HEK293 (cell line): ENCODE measurements at regions not wholly inside any gene's neighbourhood (a gene's known extent, or its start where the extent isn't known, plus 50 kb on each side); places are given as distances from the start of the nearest gene placed in this dataset.

Experiments used
- YY1 ChIP-seq: fragments of 450-650 bp; formaldehyde crosslinking; IDR thresholded peaks from 2 replicates; pipeline ENCODE4 v1.5.1; 2018; ENCODE audit warnings: missing biosample characterization, missing genetic modification characterization
- ZNF266 ChIP-seq: fragments of 450-650 bp; formaldehyde crosslinking; IDR thresholded peaks from 2 replicates; pipeline ENCODE4 v1.5.1; 2016; ENCODE audit warnings: missing biosample characterization, missing genetic modification characterization, low read depth
- ZNF423 ChIP-seq: fragments of 450-650 bp; formaldehyde crosslinking; IDR thresholded peaks from 2 replicates; pipeline ENCODE4 v1.5.1; 2016; ENCODE audit warnings: missing biosample characterization, missing genetic modification characterization
- TF ChIP-seq, protein P1 (sequence below): fragments of 450-650 bp; formaldehyde crosslinking; IDR thresholded peaks from 2 replicates; pipeline ENCODE4 v1.5.1; 2016; ENCODE audit warnings: missing biosample characterization, missing genetic modification characterization
- TF ChIP-seq, protein P2 (sequence below): fragments of 450-650 bp; formaldehyde crosslinking; IDR thresholded peaks from 2 replicates; pipeline ENCODE4 v1.5.1; 2016; ENCODE audit warnings: missing biosample characterization, missing genetic modification characterization

GRCh38 chr17:13840254-13840653 is 229.1 kb upstream of the COX10 start:
- TF ChIP-seq YY1 (tag by site-specific recombination) (no peak), ZNF266 (no peak), ZNF423 (tag by site-specific recombination) (no peak)
- TF ChIP-seq, protein P1, sequence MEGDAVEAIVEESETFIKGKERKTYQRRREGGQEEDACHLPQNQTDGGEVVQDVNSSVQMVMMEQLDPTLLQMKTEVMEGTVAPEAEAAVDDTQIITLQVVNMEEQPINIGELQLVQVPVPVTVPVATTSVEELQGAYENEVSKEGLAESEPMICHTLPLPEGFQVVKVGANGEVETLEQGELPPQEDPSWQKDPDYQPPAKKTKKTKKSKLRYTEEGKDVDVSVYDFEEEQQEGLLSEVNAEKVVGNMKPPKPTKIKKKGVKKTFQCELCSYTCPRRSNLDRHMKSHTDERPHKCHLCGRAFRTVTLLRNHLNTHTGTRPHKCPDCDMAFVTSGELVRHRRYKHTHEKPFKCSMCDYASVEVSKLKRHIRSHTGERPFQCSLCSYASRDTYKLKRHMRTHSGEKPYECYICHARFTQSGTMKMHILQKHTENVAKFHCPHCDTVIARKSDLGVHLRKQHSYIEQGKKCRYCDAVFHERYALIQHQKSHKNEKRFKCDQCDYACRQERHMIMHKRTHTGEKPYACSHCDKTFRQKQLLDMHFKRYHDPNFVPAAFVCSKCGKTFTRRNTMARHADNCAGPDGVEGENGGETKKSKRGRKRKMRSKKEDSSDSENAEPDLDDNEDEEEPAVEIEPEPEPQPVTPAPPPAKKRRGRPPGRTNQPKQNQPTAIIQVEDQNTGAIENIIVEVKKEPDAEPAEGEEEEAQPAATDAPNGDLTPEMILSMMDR: no peak
- TF ChIP-seq, protein P2, sequence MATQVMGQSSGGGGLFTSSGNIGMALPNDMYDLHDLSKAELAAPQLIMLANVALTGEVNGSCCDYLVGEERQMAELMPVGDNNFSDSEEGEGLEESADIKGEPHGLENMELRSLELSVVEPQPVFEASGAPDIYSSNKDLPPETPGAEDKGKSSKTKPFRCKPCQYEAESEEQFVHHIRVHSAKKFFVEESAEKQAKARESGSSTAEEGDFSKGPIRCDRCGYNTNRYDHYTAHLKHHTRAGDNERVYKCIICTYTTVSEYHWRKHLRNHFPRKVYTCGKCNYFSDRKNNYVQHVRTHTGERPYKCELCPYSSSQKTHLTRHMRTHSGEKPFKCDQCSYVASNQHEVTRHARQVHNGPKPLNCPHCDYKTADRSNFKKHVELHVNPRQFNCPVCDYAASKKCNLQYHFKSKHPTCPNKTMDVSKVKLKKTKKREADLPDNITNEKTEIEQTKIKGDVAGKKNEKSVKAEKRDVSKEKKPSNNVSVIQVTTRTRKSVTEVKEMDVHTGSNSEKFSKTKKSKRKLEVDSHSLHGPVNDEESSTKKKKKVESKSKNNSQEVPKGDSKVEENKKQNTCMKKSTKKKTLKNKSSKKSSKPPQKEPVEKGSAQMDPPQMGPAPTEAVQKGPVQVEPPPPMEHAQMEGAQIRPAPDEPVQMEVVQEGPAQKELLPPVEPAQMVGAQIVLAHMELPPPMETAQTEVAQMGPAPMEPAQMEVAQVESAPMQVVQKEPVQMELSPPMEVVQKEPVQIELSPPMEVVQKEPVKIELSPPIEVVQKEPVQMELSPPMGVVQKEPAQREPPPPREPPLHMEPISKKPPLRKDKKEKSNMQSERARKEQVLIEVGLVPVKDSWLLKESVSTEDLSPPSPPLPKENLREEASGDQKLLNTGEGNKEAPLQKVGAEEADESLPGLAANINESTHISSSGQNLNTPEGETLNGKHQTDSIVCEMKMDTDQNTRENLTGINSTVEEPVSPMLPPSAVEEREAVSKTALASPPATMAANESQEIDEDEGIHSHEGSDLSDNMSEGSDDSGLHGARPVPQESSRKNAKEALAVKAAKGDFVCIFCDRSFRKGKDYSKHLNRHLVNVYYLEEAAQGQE (tag by site-specific recombination): no peak
